ENCODE measurements at regions not wholly inside any gene's neighbourhood (a gene's known extent, or its start where the extent isn't known, plus 50 kb on each side); places are given as distances from the start of the nearest gene placed in this dataset.

GRCh38 chrX:142001934-142002333, 98.2 kb downstream of the MAGEC1 start:
- no peaks in the 10 kb centered on the region for H3K36me3 ChIP-seq (replicated peaks; ENCODE audit: control insufficient read depth, insufficient read depth, low read length)
- H3K27me3 ChIP-seq (ENCODE audit: control insufficient read depth, insufficient read depth, low read length): no peaks in the 10 kb centered on the region
- no peak overlapping the region for H3K4me3 ChIP-seq (ENCODE audit: insufficient read depth, low read depth, low read length)
- no peak for DNase-seq

GRCh38 chrX:141989815-141990214, 86.1 kb downstream of the MAGEC1 start:
- no peak for DNase-seq

GRCh38 chrX:141989134-141989533, 85.4 kb downstream of the MAGEC1 start:
- DNase-seq: no peak
- Histone ChIP-seq H3K36me3 (replicated peaks; ENCODE audit: control insufficient read depth, insufficient read depth, low read length) (no peaks in the 10 kb centered on the region), H3K27me3 (ENCODE audit: control insufficient read depth, insufficient read depth, low read length) (no peaks in the 10 kb centered on the region), H3K4me3 (ENCODE audit: insufficient read depth, low read depth, low read length) (no peak overlapping the region)

More at GRCh38 chrX:141989815-141990214, 86.1 kb downstream of the MAGEC1 start:
- no peak overlapping the region for H3K4me3 ChIP-seq (ENCODE audit: insufficient read depth, low read depth, low read length)
- no peaks in the 10 kb centered on the region for H3K27me3 ChIP-seq (ENCODE audit: control insufficient read depth, insufficient read depth, low read length)
- H3K36me3 ChIP-seq (replicated peaks; ENCODE audit: control insufficient read depth, insufficient read depth, low read length): no peaks in the 10 kb centered on the region

- DNase-seq: no peak
- no peak overlapping the region for H3K4me3 ChIP-seq (ENCODE audit: insufficient read depth, low read depth, low read length)
- H3K27me3 ChIP-seq (ENCODE audit: control insufficient read depth, insufficient read depth, low read length): no peaks in the 10 kb centered on the region
- no peaks in the 10 kb centered on the region for H3K36me3 ChIP-seq (replicated peaks; ENCODE audit: control insufficient read depth, insufficient read depth, low read length)
These were observed 78.6 kb downstream of the MAGEC1 start for GRCh38 chrX:141982296-141982695.

- DNase-seq: no peak
- H3K27me3 ChIP-seq (ENCODE audit: control insufficient read depth, insufficient read depth, low read length): no peaks in the 10 kb centered on the region
- no peaks in the 10 kb centered on the region for H3K36me3 ChIP-seq (replicated peaks; ENCODE audit: control insufficient read depth, insufficient read depth, low read length)
- no peak overlapping the region for H3K4me3 ChIP-seq (ENCODE audit: insufficient read depth, low read depth, low read length)
These were observed 72.1 kb downstream of the MAGEC1 start for GRCh38 chrX:141975839-141976238.

- H3K36me3 ChIP-seq (replicated peaks; ENCODE audit: control insufficient read depth, insufficient read depth, low read length): no peaks in the 10 kb centered on the region
- no peaks in the 10 kb centered on the region for H3K27me3 ChIP-seq (ENCODE audit: control insufficient read depth, insufficient read depth, low read length)
- no peak overlapping the region for H3K4me3 ChIP-seq (ENCODE audit: insufficient read depth, low read depth, low read length)
- DNase-seq: no peak
These were observed 66.0 kb downstream of the MAGEC1 start for GRCh38 chrX:141969706-141970105.

GRCh38 chrX:141960578-141960977, 56.9 kb downstream of the MAGEC1 start:
- Histone ChIP-seq H3K36me3 (replicated peaks; ENCODE audit: control insufficient read depth, insufficient read depth, low read length) (no peaks in the 10 kb centered on the region), H3K4me3 (ENCODE audit: insufficient read depth, low read depth, low read length) (no peak overlapping the region), H3K27me3 (ENCODE audit: control insufficient read depth, insufficient read depth, low read length) (no peaks in the 10 kb centered on the region)
- DNase-seq: no peak

Measured in H7 (cell line).